Gastroesophageal sphincter (tissue), 4 donors: ENCODE measurements at regions not wholly inside any gene's neighbourhood (a gene's known extent, or its start where the extent isn't known, plus 50 kb on each side); places are given as distances from the start of the nearest gene placed in this dataset.

Source experiments
- ATAC-seq: fragments of 150-250 bp; one replicate; pipeline ENCODE4 v1.9.1; 2016; ENCODE audit warnings: mild to moderate bottlenecking, moderate library complexity
- H3K27ac ChIP-seq, 4 donors: fragments of 200-600 bp; sonication (generic) in 3 of 4; 1 replicate in 3 of 4; 2 replicates in 1 of 4; pipeline ENCODE4 v1.5.1; 2016 to 2019
- H3K27me3 ChIP-seq: fragments of 200-600 bp; sonication (generic); one replicate; pipeline ENCODE4 v1.5.1; 2019
- H3K36me3 ChIP-seq, 2 donors: fragments of 200-600 bp; sonication (generic); one replicate each; pipeline ENCODE4 v1.5.1; 2019; ENCODE audit warnings: control low read depth in 1 of 2
- H3K4me1 ChIP-seq, 3 donors: fragments of 200-600 bp; sonication (generic); 1 replicate in 2 of 3; 2 replicates in 1 of 3; pipeline ENCODE4 v1.5.1; 2016 to 2019; ENCODE audit warnings: control low read depth in 2 of 3
- H3K4me3 ChIP-seq, 2 donors: fragments of 200-600 bp; sonication (generic); one replicate each; pipeline ENCODE4 v1.5.1; 2019; ENCODE audit warnings: mild to moderate bottlenecking in 1 of 2, moderate library complexity in 1 of 2
- H3K9me3 ChIP-seq, 3 donors: fragments of 200-600 bp; sonication (generic); one replicate each; pipeline ENCODE4 v1.5.1; 2017 to 2019; ENCODE audit warnings: control low read depth in 2 of 3
- EP300 ChIP-seq: sonication (generic); formaldehyde crosslinking; IDR thresholded peaks from one replicate; pipeline ENCODE4 v1.6.1; 2017; ENCODE audit warnings: antibody characterized with exemption, mild to moderate bottlenecking
- POLR2A ChIP-seq, 2 donors: fragments of 450-650 bp; IDR thresholded peaks; one replicate each; pipeline ENCODE4 v1.6.1; 2017; ENCODE audit warnings: antibody characterized with exemption in 2 of 2, mild to moderate bottlenecking in 2 of 2, moderate library complexity in 1 of 2
- POLR2AphosphoS5 ChIP-seq: sonication (generic); formaldehyde crosslinking; IDR thresholded peaks from one replicate; pipeline ENCODE4 v1.6.1; 2017; ENCODE audit warnings: antibody characterized with exemption
- WGBS, 2 donors: methylation state at CpG; one replicate each; pipeline ENCODE4 v1.1.5; 2018; ENCODE audit warnings: low coverage in 1 of 2; 5-methylcytosine and 5-hydroxymethylcytosine counted together
- TF ChIP-seq, protein P1 (sequence below), 4 experiments: fragments of 200-600 bp in 2 of 4; fragments of 450-650 bp in 2 of 4; sonication (generic) in 1 of 4; IDR thresholded peaks; one replicate each; pipeline ENCODE4 v1.5.1; 2017 to 2019; ENCODE audit warnings: antibody characterized with exemption in 4 of 4, mild to moderate bottlenecking in 2 of 4, moderate library complexity in 2 of 4

DNA sequence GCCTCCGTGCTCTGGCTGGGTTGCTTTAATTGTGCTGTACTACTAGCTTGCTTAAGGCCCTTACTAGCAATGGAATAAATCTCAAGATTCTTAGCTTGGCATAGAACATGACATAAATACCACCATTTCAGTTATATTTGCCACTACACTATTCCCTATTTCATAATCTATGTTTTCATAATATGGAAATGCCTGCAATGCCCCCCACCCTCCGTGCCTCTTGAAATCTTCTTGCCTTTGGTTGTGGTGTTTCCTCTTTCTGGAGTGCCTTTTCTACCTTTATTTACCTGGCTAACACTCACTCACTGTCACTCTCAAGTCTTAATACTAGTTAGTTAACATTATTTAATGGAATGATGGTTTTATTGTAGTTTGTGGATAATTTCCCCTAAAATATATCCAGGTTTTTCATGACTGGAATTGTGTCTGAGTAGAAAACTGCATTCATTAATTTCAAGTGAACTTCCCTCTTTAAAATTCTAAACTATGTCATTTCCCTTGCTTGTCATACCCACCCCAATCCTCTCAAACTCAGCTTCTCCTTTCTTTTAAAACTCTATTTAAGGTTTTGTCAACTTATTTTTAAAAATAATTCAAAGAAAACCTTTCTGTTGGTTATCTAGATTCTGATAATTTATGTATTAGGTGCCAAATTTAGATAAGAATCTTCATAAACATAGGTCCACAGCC lies 521.7 kb upstream of the DAB2 start:
- Histone ChIP-seq H3K27me3 (no peaks in the 10 kb centered on the region), H3K9me3 (no peaks in the 10 kb centered on the region), H3K4me3 (no peak overlapping the region), H3K36me3 (no peaks in the 10 kb centered on the region), H3K27ac (no peak overlapping the region), H3K4me1 (no peaks in the 10 kb centered on the region)
- 66 to 92% methylated on average over 2 of the region's 2 CpGs for WGBS, 2 donors
- ATAC-seq, result no peak
- TF ChIP-seq EP300, result no peak
- TF ChIP-seq POLR2AphosphoS5, result no peak
- TF ChIP-seq, protein P1, sequence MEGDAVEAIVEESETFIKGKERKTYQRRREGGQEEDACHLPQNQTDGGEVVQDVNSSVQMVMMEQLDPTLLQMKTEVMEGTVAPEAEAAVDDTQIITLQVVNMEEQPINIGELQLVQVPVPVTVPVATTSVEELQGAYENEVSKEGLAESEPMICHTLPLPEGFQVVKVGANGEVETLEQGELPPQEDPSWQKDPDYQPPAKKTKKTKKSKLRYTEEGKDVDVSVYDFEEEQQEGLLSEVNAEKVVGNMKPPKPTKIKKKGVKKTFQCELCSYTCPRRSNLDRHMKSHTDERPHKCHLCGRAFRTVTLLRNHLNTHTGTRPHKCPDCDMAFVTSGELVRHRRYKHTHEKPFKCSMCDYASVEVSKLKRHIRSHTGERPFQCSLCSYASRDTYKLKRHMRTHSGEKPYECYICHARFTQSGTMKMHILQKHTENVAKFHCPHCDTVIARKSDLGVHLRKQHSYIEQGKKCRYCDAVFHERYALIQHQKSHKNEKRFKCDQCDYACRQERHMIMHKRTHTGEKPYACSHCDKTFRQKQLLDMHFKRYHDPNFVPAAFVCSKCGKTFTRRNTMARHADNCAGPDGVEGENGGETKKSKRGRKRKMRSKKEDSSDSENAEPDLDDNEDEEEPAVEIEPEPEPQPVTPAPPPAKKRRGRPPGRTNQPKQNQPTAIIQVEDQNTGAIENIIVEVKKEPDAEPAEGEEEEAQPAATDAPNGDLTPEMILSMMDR (IDR thresholded peaks at IDR 0.05), result no peak
- TF ChIP-seq POLR2A (IDR thresholded peaks at IDR 0.05), result no peak

DNA sequence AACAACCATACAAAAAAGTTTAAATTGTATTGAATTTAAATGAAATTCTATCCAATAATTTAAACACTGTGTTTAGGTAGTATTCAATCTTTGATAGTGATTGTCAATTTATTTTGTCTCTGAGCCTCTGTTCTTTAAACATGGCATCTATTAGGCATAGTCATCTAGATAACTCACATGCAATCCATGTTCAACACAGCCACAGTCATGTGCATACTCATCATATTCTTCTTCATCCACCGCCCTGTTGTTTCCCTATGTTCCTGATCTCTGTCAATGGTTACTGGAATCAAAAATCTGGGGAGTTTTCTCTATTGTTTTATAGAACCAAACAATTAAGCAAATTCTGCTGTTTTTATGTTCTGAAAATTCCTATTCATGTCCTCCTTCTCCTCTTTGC lies 521.1 kb upstream of the DAB2 start:
- no peak for TF ChIP-seq POLR2AphosphoS5
- no peak for TF ChIP-seq EP300
- TF ChIP-seq POLR2A (IDR thresholded peaks at IDR 0.05), result no peak
- TF ChIP-seq, protein P1 (IDR thresholded peaks at IDR 0.05), result no peak
- no peak overlapping the region for H3K27ac ChIP-seq
- WGBS, 2 donors, result 93 to 100% methylated on average over 1 of the region's 1 CpG
- H3K4me1 ChIP-seq, result no peaks in the 10 kb centered on the region
- no peaks in the 10 kb centered on the region for H3K27me3 ChIP-seq
- H3K9me3 ChIP-seq, result no peaks in the 10 kb centered on the region
- H3K36me3 ChIP-seq, result no peaks in the 10 kb centered on the region
- H3K4me3 ChIP-seq, result no peak overlapping the region
- no peak for ATAC-seq

DNA sequence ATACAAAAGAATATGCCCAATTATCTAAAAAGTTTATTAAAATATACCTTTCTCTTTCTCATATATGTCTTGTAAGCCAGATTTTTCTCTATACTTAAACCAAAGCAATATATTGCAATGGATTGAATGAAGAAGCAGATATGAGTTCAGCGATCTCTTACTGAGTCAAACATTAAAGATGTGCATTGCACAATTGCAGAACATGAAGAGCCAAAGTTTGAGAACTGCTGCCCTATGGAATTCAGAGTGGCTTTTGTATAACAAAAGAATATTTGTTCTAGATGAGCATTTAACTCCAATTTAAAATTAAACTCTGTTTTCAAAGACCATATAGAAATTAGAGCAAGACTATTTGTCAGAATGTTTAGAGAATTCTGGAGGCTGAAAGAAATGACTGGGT lies 519.0 kb upstream of the DAB2 start:
- no peak for ATAC-seq
- Histone ChIP-seq H3K36me3 (no peaks in the 10 kb centered on the region), H3K4me3 (no peak overlapping the region), H3K9me3 (no peaks in the 10 kb centered on the region), H3K27me3 (no peaks in the 10 kb centered on the region), H3K4me1 (no peaks in the 10 kb centered on the region), H3K27ac (no peak overlapping the region)
- WGBS, 2 donors, result 71 to 76% methylated on average over 1 of the region's 1 CpG
- TF ChIP-seq POLR2A (IDR thresholded peaks at IDR 0.05) (no peak), POLR2AphosphoS5 (no peak), EP300 (no peak)
- TF ChIP-seq, protein P1 (IDR thresholded peaks at IDR 0.05), result no peak

DNA sequence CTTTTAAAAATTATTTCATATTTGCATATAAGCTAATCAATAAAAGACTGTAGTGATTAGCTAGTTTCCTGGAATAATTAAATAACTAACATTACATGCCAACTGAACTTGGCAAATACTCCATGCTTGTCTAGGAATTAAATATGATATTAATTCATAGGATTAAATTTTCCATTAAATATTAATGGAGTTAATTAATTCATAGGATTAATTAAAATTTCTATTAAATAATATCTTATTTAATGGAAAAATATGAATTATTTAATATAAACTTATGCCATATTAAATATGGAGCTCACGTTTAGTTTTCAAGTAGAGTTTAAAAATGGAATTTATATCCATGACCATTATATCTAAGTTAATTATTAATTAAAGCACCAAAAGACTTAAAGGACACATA lies 517.8 kb upstream of the DAB2 start:
- TF ChIP-seq POLR2A (IDR thresholded peaks at IDR 0.05), result no peak
- TF ChIP-seq, protein P1 (IDR thresholded peaks at IDR 0.05), result no peak
- no peak for TF ChIP-seq EP300
- no peak for TF ChIP-seq POLR2AphosphoS5
- Histone ChIP-seq H3K36me3 (no peaks in the 10 kb centered on the region), H3K9me3 (no peaks in the 10 kb centered on the region), H3K27me3 (no peaks in the 10 kb centered on the region), H3K27ac (no peak overlapping the region), H3K4me1 (no peaks in the 10 kb centered on the region), H3K4me3 (no peak overlapping the region)
- 75 to 100% methylated on average over 1 of the region's 1 CpG for WGBS, 2 donors
- no peak for ATAC-seq

DNA sequence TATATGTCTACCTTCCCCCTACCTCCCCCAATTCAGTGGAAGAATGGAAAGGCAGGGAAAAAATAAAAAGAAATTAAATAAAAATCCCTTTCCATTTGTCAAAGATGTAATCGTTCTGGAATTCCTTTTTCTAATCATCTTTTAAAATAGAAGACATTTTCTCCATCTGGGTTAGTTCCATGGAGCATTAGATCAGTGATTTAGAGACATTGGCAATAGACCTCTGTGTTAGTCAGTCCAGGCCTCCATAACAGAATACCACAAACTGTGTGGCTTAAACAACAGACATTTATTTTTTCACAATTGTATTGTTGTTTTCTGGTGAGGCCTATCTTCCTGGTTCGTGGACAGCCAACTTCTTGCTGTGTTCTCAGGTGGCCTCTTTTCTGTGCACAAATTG lies 516.6 kb upstream of the DAB2 start:
- Histone ChIP-seq H3K36me3 (no peaks in the 10 kb centered on the region), H3K27me3 (no peaks in the 10 kb centered on the region), H3K4me3 (no peak overlapping the region), H3K9me3 (no peaks in the 10 kb centered on the region), H3K4me1 (no peaks in the 10 kb centered on the region), H3K27ac (no peak overlapping the region)
- TF ChIP-seq, protein P1 (IDR thresholded peaks at IDR 0.05), result no peak
- ATAC-seq, result no peak
- WGBS, 2 donors, result 49 to 80% methylated on average over 2 of the region's 2 CpGs
